BLaER1 (cell line): ENCODE measurements at regions not wholly inside any gene's neighbourhood (a gene's known extent, or its start where the extent isn't known, plus 50 kb on each side); places are given as distances from the start of the nearest gene placed in this dataset.
A peak's percentile ranks its signal among the peaks of the same experiment; 100 is the strongest.

ENCODE experiments used
- H3K27ac ChIP-seq: shearing (Covaris generic); formaldehyde crosslinking; 2 replicates; pipeline ENCODE4 v1.8.1; 2022
- H3K27me3 ChIP-seq: shearing (Covaris generic); formaldehyde crosslinking; 2 replicates; pipeline ENCODE4 v1.8.1; 2022
- H3K36me3 ChIP-seq: shearing (Covaris generic); formaldehyde crosslinking; 2 replicates; pipeline ENCODE4 v1.8.1; 2022
- H3K4me1 ChIP-seq: shearing (Covaris generic); formaldehyde crosslinking; 2 replicates; pipeline ENCODE4 v1.8.1; 2022
- H3K4me2 ChIP-seq: shearing (Covaris generic); formaldehyde crosslinking; 2 replicates; pipeline ENCODE4 v1.8.1; 2022
- H3K4me3 ChIP-seq: shearing (Covaris generic); formaldehyde crosslinking; 2 replicates; pipeline ENCODE4 v1.8.1; 2022
- H3K9ac ChIP-seq: shearing (Covaris generic); formaldehyde crosslinking; 2 replicates; pipeline ENCODE4 v1.8.1; 2022
- H3K9me3 ChIP-seq: shearing (Covaris generic); formaldehyde crosslinking; 2 replicates; pipeline ENCODE4 v1.8.1; 2022
- H4K20me1 ChIP-seq: shearing (Covaris generic); formaldehyde crosslinking; 2 replicates; pipeline ENCODE4 v1.8.1; 2022
- Cebpa-rat ChIP-seq: shearing (Covaris generic); IDR thresholded peaks from 2 replicates; pipeline ENCODE4 v1.8.1; 2022

GRCh38 chr16:24446189-24446588, 93.2 kb upstream of the RBBP6 start:
- Histone ChIP-seq H3K9ac (no peak overlapping the region), H3K4me2 (no peak overlapping the region), H3K4me3 (no peak overlapping the region), H3K27ac (no peak overlapping the region), H3K9me3 (no peaks in the 10 kb centered on the region), H3K4me1 (peaks cover 12% of the 10 kb centered on the region; the same call in 1 of the 2 replicates), H4K20me1 (no peaks in the 10 kb centered on the region), H3K36me3 (no peaks in the 10 kb centered on the region), H3K27me3 (no peaks in the 10 kb centered on the region)
- TF ChIP-seq Cebpa-rat, result no peak

DNA sequence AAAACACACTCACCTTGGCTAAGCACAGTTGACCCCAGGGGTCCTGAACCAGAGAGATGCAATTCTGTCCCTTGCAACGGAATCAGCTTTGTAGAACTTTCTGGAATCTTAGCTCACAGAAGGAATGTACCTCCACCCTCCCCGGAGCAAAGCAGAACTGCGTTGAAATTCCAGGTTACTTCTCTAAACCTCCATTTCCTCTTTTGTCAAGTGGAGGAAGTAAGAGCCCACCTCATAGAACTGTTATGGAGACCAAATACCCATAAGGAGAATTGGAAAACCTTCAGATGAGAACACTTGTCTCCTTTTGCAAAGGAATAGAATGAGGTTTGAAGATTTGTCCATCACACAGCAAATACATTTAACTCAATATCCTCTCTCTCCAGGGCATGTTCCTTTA, 86.6 kb upstream of the RBBP6 start:
- H3K27ac ChIP-seq, result no peak overlapping the region
- H3K36me3 ChIP-seq, result no peaks in the 10 kb centered on the region
- H3K4me2 ChIP-seq, result no peak overlapping the region
- H3K27me3 ChIP-seq, result no peaks in the 10 kb centered on the region
- H4K20me1 ChIP-seq, result no peaks in the 10 kb centered on the region
- no peaks in the 10 kb centered on the region for H3K4me1 ChIP-seq
- no peak overlapping the region for H3K9ac ChIP-seq
- no peak for TF ChIP-seq Cebpa-rat
- no peak overlapping the region for H3K4me3 ChIP-seq
- H3K9me3 ChIP-seq, result peaks cover 8% of the 10 kb centered on the region

DNA sequence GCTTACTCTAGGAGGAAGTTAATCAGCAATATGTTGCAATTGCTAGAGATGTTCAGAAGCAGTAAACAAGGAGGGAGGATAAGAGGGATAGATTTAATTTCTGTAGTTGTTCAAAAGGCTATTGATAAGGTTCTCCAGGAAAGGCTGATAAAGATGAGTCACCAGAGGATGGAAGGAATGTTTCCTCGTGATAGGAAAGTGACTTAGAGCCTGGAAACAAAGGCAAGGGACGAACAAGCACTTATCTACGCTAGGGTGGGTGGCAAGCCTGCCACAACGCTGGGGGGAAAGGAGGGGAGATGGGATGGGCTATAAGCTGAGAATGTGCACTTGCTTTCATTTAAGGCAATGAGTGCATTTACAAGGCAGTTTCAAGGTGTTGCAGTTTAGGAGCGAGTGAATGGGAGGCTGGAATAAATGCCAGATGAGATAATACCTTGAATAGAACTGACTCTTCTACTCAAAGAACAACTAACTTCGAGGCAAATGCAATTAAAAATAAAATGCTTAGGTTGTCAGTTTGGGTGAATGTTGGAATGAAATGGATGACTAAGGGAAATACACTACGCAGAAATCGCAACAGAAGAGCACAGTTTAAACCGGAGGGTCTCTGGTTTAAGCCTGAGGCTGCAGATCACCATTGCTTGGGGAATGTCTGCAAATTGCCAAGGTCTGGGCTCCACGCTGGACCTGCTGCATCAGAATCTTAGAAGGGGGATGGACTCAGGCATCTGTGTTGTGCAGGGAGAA, 76.0 kb upstream of the RBBP6 start:
- no peak overlapping the region for H3K9ac ChIP-seq
- H3K36me3 ChIP-seq, result no peaks in the 10 kb centered on the region
- no peaks in the 10 kb centered on the region for H4K20me1 ChIP-seq
- TF ChIP-seq Cebpa-rat, result no peak
- peaks cover 31% of the 10 kb centered on the region for H3K9me3 ChIP-seq
- no peaks in the 10 kb centered on the region for H3K27me3 ChIP-seq
- H3K4me1 ChIP-seq, result no peaks in the 10 kb centered on the region
- H3K27ac ChIP-seq, result no peak overlapping the region
- no peak overlapping the region for H3K4me2 ChIP-seq
- H3K4me3 ChIP-seq, result no peak overlapping the region

GRCh38 chr16:24471561-24472350, 67.6 kb upstream of the RBBP6 start:
- Histone ChIP-seq H3K36me3 (no peaks in the 10 kb centered on the region), H3K4me1 (peaks cover 8% of the 10 kb centered on the region), H3K4me2 (peak overlapping the region; percentile 49; the same call in 1 of the 2 replicates), H3K27ac (no peak overlapping the region), H3K9me3 (peaks cover 13% of the 10 kb centered on the region), H3K9ac (no peak overlapping the region), H3K4me3 (no peak overlapping the region), H4K20me1 (no peaks in the 10 kb centered on the region), H3K27me3 (no peaks in the 10 kb centered on the region)
- no peak for TF ChIP-seq Cebpa-rat

- H3K9ac ChIP-seq, result no peak overlapping the region
- no peaks in the 10 kb centered on the region for H4K20me1 ChIP-seq
- no peak for TF ChIP-seq Cebpa-rat
- peaks cover 10% of the 10 kb centered on the region; the same call in 1 of the 2 replicates for H3K9me3 ChIP-seq
- H3K4me2 ChIP-seq, result no peak overlapping the region
- no peaks in the 10 kb centered on the region for H3K4me1 ChIP-seq
- H3K27ac ChIP-seq, result no peak overlapping the region
- H3K36me3 ChIP-seq, result no peaks in the 10 kb centered on the region
- no peak overlapping the region for H3K4me3 ChIP-seq
- H3K27me3 ChIP-seq, result no peaks in the 10 kb centered on the region
These were observed 61.9 kb upstream of the RBBP6 start for GRCh38 chr16:24477492-24477891.

- H3K4me3 ChIP-seq, result no peak overlapping the region
- no peak for TF ChIP-seq Cebpa-rat
- no peak overlapping the region for H3K9ac ChIP-seq
- H3K27me3 ChIP-seq, result no peaks in the 10 kb centered on the region
- no peaks in the 10 kb centered on the region for H3K36me3 ChIP-seq
- H3K9me3 ChIP-seq, result peaks cover 10% of the 10 kb centered on the region; the same call in 1 of the 2 replicates
- H3K4me1 ChIP-seq, result no peaks in the 10 kb centered on the region
- no peak overlapping the region for H3K4me2 ChIP-seq
- no peak overlapping the region for H3K27ac ChIP-seq
- no peaks in the 10 kb centered on the region for H4K20me1 ChIP-seq
These were observed 61.0 kb upstream of the RBBP6 start for GRCh38 chr16:24478401-24478800.

DNA sequence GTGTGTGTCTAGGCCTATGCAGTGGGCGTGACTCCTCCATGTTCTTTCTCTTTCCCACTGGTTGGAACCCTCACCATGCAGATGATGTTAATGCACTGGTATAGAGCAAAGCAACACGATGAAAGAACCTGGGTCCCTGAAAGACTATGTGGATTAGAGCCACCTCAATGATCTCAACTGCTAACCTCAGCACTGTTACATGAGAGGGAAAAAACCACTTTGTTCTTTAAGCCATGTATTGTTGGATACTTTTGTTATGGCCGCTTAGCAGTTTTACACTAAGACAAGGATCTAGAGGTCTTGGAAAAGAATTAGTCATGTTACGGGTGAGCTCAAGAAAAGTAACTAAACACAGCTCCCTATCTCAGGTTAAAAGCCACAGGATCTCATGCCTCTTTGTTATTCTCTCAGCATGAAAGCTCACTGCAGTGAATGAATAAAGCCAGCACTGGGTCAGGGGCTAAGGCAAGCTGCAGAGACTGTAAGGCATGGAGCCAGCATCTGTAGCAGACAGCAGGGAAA, 56.6 kb upstream of the RBBP6 start:
- Histone ChIP-seq H3K27ac (no peak overlapping the region), H3K9me3 (peaks cover under 1% of the 10 kb centered on the region; the same call in 1 of the 2 replicates), H3K4me2 (no peak overlapping the region), H3K36me3 (no peaks in the 10 kb centered on the region), H3K9ac (no peak overlapping the region), H4K20me1 (no peaks in the 10 kb centered on the region), H3K4me1 (no peaks in the 10 kb centered on the region), H3K4me3 (no peak overlapping the region), H3K27me3 (no peaks in the 10 kb centered on the region)
- no peak for TF ChIP-seq Cebpa-rat

DNA sequence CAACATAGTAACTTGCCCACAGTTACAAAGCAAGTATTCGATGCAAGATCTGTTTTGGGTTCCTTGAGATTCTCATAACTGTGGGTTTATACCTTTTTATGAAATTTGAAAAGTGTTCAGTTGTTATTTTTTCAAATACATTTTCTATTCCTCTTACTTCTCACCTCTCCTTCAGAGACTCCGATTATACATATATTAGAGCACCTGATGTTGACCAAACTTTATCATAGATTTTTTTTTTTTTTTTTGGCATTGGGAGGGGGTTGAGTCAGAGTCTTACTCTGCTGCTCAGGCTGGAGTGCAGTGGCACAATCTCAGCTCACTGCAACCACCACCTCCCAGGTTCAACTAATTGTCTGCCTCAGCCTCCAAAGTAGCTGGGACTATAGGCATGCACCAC, 51.3 kb upstream of the RBBP6 start:
- TF ChIP-seq Cebpa-rat, result no peak
- no peak overlapping the region for H3K4me2 ChIP-seq
- no peak overlapping the region for H3K9ac ChIP-seq
- peaks cover 8% of the 10 kb centered on the region for H3K9me3 ChIP-seq
- no peaks in the 10 kb centered on the region for H3K4me1 ChIP-seq
- H3K4me3 ChIP-seq, result no peak overlapping the region
- H4K20me1 ChIP-seq, result no peaks in the 10 kb centered on the region
- H3K36me3 ChIP-seq, result no peaks in the 10 kb centered on the region
- no peaks in the 10 kb centered on the region for H3K27me3 ChIP-seq
- no peak overlapping the region for H3K27ac ChIP-seq
